Thyroid gland (tissue), 4 donors: ENCODE measurements at regions not wholly inside any gene's neighbourhood (a gene's known extent, or its start where the extent isn't known, plus 50 kb on each side); places are given as distances from the start of the nearest gene placed in this dataset.

Source experiments
- CTCF ChIP-seq, 6 experiments: fragments of 200-600 bp in 3 of 6; fragments of 450-650 bp in 3 of 6; sonication (generic) in 3 of 6; IDR thresholded peaks; one replicate each; pipeline ENCODE4 v1.5.1; 2016 to 2019; ENCODE audit warnings: antibody characterized with exemption in 6 of 6, mild to moderate bottlenecking in 2 of 6, inconsistent platforms in 1 of 6, moderate library complexity in 1 of 6
- POLR2A ChIP-seq, 2 donors: fragments of 450-650 bp; IDR thresholded peaks; one replicate each; pipeline ENCODE4 v1.6.1; 2017; ENCODE audit warnings: antibody characterized with exemption in 2 of 2, mild to moderate bottlenecking in 2 of 2, moderate library complexity in 1 of 2

GRCh38 chr1:239723776-239724367 lies 337.5 kb downstream of the CHRM3 start:
- TF ChIP-seq CTCF (IDR thresholded peaks at IDR 0.05) (no peak), POLR2A (IDR thresholded peaks at IDR 0.05) (no peak)
